GM19328 (cell line): ENCODE measurements at regions not wholly inside any gene's neighbourhood (a gene's known extent, or its start where the extent isn't known, plus 50 kb on each side); places are given as distances from the start of the nearest gene placed in this dataset.

Source experiments
- ATAC-seq: cut with Tn5 transposase; IDR thresholded peaks from one replicate; pipeline ENCODE4 v1.9.1; 2021; ENCODE audit warnings: mild to moderate bottlenecking, moderate library complexity; ENCODE audit not compliant: unreplicated experiment

DNA sequence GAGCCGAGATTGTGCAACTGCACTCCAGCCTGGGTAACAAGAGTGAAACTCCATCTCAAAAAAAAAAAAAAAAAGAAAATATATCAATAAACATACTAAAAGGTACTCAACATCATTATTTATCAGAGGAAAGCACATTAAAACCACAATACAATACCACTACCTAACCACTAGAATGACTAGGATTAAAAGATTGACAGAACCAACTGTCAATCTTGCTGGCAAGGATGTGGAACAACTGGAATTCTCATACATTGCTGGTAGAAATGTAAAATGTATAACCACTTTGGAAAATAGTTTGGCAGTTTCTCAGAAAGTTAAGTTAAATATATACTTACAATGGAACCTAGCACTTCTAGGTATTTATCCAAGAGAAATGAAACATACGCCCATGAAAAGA is 88.6 kb downstream of the B3GNT2 start:
- ATAC-seq = no peak

DNA sequence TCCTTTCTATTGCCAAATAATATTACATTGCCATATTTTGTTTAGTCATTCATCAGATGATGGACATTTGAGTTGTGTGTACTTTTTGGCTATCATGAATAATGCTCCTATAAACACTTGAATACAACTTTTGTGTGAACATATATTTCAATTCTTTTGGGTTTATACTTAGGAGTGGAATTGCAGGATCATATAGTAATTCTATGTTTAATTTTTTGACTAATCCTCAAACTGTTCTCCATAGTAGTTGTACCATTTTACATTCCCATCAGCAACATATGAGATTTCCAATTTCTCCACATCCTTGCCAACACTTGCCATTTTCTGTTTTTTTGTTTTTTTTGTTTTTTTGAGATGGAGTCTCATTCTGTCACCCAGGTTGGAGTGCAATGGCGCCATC is 87.2 kb downstream of the B3GNT2 start:
- no peak for ATAC-seq

DNA sequence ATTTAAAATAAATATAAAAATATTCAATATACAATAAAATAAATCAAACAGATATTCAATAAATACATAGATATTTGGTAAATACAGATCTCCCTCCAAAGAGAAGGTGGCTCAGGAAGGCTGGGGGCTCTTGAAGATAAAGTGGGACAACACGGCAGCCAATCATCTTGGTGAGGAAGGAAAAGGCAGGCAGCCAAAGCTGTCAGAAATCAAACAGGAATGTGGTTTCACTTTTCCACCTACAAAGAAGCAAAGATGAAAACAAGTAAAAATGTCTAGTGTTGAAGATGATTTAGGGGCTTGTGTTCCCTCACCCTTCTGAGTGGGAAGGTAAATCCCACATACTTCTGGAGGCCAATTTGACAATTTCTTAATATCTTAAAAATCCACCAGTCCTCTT is 85.7 kb downstream of the B3GNT2 start:
- ATAC-seq = no peak

DNA sequence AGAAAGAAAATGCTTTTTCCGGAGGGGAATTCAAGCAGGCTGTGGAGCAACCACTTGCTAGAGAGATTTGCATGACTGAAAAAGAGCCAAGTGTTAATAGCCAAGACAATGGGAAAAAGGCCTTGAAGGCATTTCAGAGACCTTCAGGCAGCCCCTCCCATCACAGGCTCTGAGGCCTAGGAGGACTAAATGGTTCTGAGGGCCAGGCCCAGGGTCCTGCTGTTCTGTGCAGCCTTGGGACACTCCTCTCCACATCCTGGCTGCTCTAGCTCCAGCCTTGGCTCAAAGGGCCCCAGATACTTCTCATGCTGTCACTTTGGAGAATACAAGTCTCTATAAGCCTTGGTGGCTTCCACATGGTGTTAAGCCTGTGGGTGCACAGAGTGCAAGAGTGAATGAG is 81.8 kb downstream of the B3GNT2 start:
- no peak for ATAC-seq
